Gastrocnemius medialis (tissue), 4 donors: ENCODE measurements at regions not wholly inside any gene's neighbourhood (a gene's known extent, or its start where the extent isn't known, plus 50 kb on each side); places are given as distances from the start of the nearest gene placed in this dataset.

Experiments
- ATAC-seq, 2 donors: fragments of 150-250 bp; one replicate each; pipeline ENCODE4 v1.9.1; 2016
- DNase-seq, 2 donors: peaks; one replicate each; pipeline ENCODE4 v3.0.0-alpha.2; 2019
- H3K27ac ChIP-seq, 4 donors: fragments of 200-600 bp; sonication (generic); 1 replicate in 1 of 4; 2 replicates in 3 of 4; pipeline ENCODE4 v1.5.1; 2016 to 2018; ENCODE audit warnings: mild to moderate bottlenecking in 2 of 4, moderate library complexity in 1 of 4
- H3K27me3 ChIP-seq, 3 donors: fragments of 200-600 bp; sonication (generic) in 2 of 3; 1 replicate in 1 of 3; 2 replicates in 2 of 3; pipeline versions ENCODE4 v1.5.1 to v1.6.0; 2016 to 2019; ENCODE audit warnings: mild to moderate bottlenecking in 1 of 3, moderate library complexity in 1 of 3
- H3K36me3 ChIP-seq, 2 donors: fragments of 200-600 bp; sonication (generic) in 1 of 2; one replicate each; pipeline ENCODE4 v1.5.1; 2017 to 2018
- H3K4me1 ChIP-seq, 2 donors: fragments of 200-600 bp; sonication (generic) in 1 of 2; one replicate each; pipeline ENCODE4 v1.5.1; 2016 to 2017; ENCODE audit warnings: mild to moderate bottlenecking in 2 of 2
- H3K4me3 ChIP-seq, 4 donors: fragments of 200-600 bp; sonication (generic) in 3 of 4; 1 replicate in 1 of 4; 2 replicates in 3 of 4; pipeline ENCODE4 v1.5.1; 2016 to 2019; ENCODE audit warnings: mild to moderate bottlenecking in 2 of 4
- H3K9me3 ChIP-seq, 3 donors: fragments of 200-600 bp; sonication (generic) in 2 of 3; 1 replicate in 1 of 3; 2 replicates in 2 of 3; pipeline ENCODE4 v1.5.1; 2016 to 2019
- POLR2A ChIP-seq, 2 donors: fragments of 450-650 bp; IDR thresholded peaks; one replicate each; pipeline ENCODE4 v1.6.1; 2017; ENCODE audit warnings: antibody characterized with exemption in 2 of 2, mild to moderate bottlenecking in 2 of 2, moderate library complexity in 2 of 2
- in situ Hi-C, 4 donors: fragments of 200-750 bp; cut with MboI; loops; one replicate each; pipeline versions ENCODE4 v1.15.0 to v1.8.0; 2017; ENCODE audit warnings: low sequenced_read_pairs in 4 of 4
- intact Hi-C: fragments of 100-400 bp; cut with DNase I; formaldehyde crosslinking; loops from one replicate; pipeline ENCODE4 v1.15.1; 2023; ENCODE audit warnings: low total_unique reads
- TF ChIP-seq, protein P1 (sequence below), 5 experiments: fragments of 450-650 bp in 3 of 5; fragments of 200-600 bp in 2 of 5; sonication (generic) in 2 of 5; IDR thresholded peaks in 4 of 5; conservative IDR thresholded peaks in 1 of 5; 1 replicate in 4 of 5; 2 replicates in 1 of 5; pipeline ENCODE4 v1.5.1; 2016 to 2019; ENCODE audit warnings: antibody characterized with exemption in 5 of 5, mild to moderate bottlenecking in 3 of 5, moderate library complexity in 3 of 5

GRCh38 chr6:102701019-102701418 lies 1307.5 kb downstream of the GRIK2 start:
- H3K9me3 ChIP-seq = no peaks in the 10 kb centered on the region

GRCh38 chr6:102686461-102686860 lies 1293.0 kb downstream of the GRIK2 start:
- DNase-seq (no peak), ATAC-seq (no peak)
- Histone ChIP-seq H3K27ac (no peak overlapping the region), H3K4me1 (no peaks in the 10 kb centered on the region), H3K9me3 (no peaks in the 10 kb centered on the region), H3K27me3 (no peaks in the 10 kb centered on the region), H3K36me3 (no peaks in the 10 kb centered on the region), H3K4me3 (no peak overlapping the region)
- intact Hi-C loops (no loop called here), in situ Hi-C loops (no loop called here)
- no peak for TF ChIP-seq POLR2A (IDR thresholded peaks at IDR 0.05)
- TF ChIP-seq, protein P1, sequence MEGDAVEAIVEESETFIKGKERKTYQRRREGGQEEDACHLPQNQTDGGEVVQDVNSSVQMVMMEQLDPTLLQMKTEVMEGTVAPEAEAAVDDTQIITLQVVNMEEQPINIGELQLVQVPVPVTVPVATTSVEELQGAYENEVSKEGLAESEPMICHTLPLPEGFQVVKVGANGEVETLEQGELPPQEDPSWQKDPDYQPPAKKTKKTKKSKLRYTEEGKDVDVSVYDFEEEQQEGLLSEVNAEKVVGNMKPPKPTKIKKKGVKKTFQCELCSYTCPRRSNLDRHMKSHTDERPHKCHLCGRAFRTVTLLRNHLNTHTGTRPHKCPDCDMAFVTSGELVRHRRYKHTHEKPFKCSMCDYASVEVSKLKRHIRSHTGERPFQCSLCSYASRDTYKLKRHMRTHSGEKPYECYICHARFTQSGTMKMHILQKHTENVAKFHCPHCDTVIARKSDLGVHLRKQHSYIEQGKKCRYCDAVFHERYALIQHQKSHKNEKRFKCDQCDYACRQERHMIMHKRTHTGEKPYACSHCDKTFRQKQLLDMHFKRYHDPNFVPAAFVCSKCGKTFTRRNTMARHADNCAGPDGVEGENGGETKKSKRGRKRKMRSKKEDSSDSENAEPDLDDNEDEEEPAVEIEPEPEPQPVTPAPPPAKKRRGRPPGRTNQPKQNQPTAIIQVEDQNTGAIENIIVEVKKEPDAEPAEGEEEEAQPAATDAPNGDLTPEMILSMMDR (IDR thresholded peaks at IDR 0.05 in 4 of 5, conservative IDR thresholded peaks at IDR 0.05 in 1 of 5) = no peak

More at GRCh38 chr6:102701019-102701418, 1307.5 kb downstream of the GRIK2 start:
- Histone ChIP-seq H3K4me1 (no peaks in the 10 kb centered on the region), H3K27ac (no peak overlapping the region), H3K4me3 (no peak overlapping the region), H3K27me3 (no peaks in the 10 kb centered on the region), H3K36me3 (no peaks in the 10 kb centered on the region)
- in situ Hi-C loops = no loop called here
- DNase-seq (no peak), ATAC-seq (no peak)
- intact Hi-C loops = no loop called here
- no peak for TF ChIP-seq POLR2A (IDR thresholded peaks at IDR 0.05)
- TF ChIP-seq, protein P1 (IDR thresholded peaks at IDR 0.05 in 4 of 5, conservative IDR thresholded peaks at IDR 0.05 in 1 of 5) = no peak

- no peak overlapping the region for H3K27ac ChIP-seq
- no peaks in the 10 kb centered on the region for H3K4me1 ChIP-seq
- H3K27me3 ChIP-seq = no peaks in the 10 kb centered on the region
- H3K36me3 ChIP-seq = no peaks in the 10 kb centered on the region
- intact Hi-C loops (no loop called here), in situ Hi-C loops (no loop called here)
- H3K9me3 ChIP-seq = no peaks in the 10 kb centered on the region
- ATAC-seq = no peak
- no peak overlapping the region for H3K4me3 ChIP-seq
- no peak for DNase-seq
- no peak for TF ChIP-seq POLR2A (IDR thresholded peaks at IDR 0.05)
- TF ChIP-seq, protein P1 (IDR thresholded peaks at IDR 0.05 in 4 of 5, conservative IDR thresholded peaks at IDR 0.05 in 1 of 5) = no peak
These were observed 1286.9 kb downstream of the GRIK2 start for GRCh38 chr6:102680413-102680812.

GRCh38 chr6:102679865-102680264 lies 1286.4 kb downstream of the GRIK2 start:
- no peak for DNase-seq
- no peaks in the 10 kb centered on the region for H3K36me3 ChIP-seq
- intact Hi-C loops (no loop called here), in situ Hi-C loops (no loop called here)
- TF ChIP-seq, protein P1 (IDR thresholded peaks at IDR 0.05 in 4 of 5, conservative IDR thresholded peaks at IDR 0.05 in 1 of 5) = no peak
- TF ChIP-seq POLR2A (IDR thresholded peaks at IDR 0.05) = no peak
- no peaks in the 10 kb centered on the region for H3K9me3 ChIP-seq
- no peaks in the 10 kb centered on the region for H3K4me1 ChIP-seq
- H3K27ac ChIP-seq = no peak overlapping the region
- no peak overlapping the region for H3K4me3 ChIP-seq
- no peak for ATAC-seq
- no peaks in the 10 kb centered on the region for H3K27me3 ChIP-seq

DNA sequence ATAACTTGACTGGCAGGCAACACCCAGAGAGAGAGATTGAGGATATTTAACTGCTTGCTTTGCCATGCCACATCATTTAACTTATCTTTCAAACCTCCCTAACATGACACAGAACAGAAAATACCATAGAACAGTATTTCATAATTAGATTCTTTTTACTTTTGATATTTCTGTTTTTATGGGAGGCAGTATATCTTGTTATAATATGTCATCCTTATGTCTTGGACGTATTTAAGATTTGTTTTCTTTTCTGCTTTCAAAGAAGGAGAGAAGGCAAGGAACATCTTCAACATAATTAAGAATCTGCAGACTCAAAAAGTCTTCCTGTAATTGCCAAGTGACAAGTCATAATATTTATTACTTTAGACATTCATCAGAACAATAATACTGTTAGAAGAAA lies 1283.7 kb downstream of the GRIK2 start:
- no peak for TF ChIP-seq POLR2A (IDR thresholded peaks at IDR 0.05)
- TF ChIP-seq, protein P1 (IDR thresholded peaks at IDR 0.05 in 4 of 5, conservative IDR thresholded peaks at IDR 0.05 in 1 of 5) = no peak
- H3K36me3 ChIP-seq = no peaks in the 10 kb centered on the region
- intact Hi-C loops (no loop called here), in situ Hi-C loops (no loop called here)
- H3K27me3 ChIP-seq = no peaks in the 10 kb centered on the region
- no peak overlapping the region for H3K27ac ChIP-seq
- DNase-seq = no peak
- no peaks in the 10 kb centered on the region for H3K4me1 ChIP-seq
- H3K4me3 ChIP-seq = no peak overlapping the region
- H3K9me3 ChIP-seq = no peaks in the 10 kb centered on the region
- ATAC-seq = no peak
